HL-60 (cell line): ENCODE measurements at regions not wholly inside any gene's neighbourhood (a gene's known extent, or its start where the extent isn't known, plus 50 kb on each side); places are given as distances from the start of the nearest gene placed in this dataset.

Experiments
- CTCF ChIP-seq: IDR thresholded peaks from one replicate; pipeline ENCODE4 v1.5.1; 2011; ENCODE audit warnings: low read length, control low read depth, inconsistent platforms; ENCODE audit not compliant: insufficient read depth
- REST ChIP-seq: IDR thresholded peaks from 2 replicates; pipeline ENCODE4 v1.6.1; 2012; ENCODE audit warnings: low read depth; ENCODE audit not compliant: insufficient replicate concordance

GRCh38 chr20:54711071-54711470, 235.7 kb downstream of the DOK5 start:
- TF ChIP-seq CTCF (no peak), REST (no peak)
